Liver (tissue), 3 donors: ENCODE measurements at regions not wholly inside any gene's neighbourhood (a gene's known extent, or its start where the extent isn't known, plus 50 kb on each side); places are given as distances from the start of the nearest gene placed in this dataset.

Experiments
- EGR1 ChIP-seq, 2 donors: IDR thresholded peaks; 2 replicates each; pipeline ENCODE4 v1.6.1; 2016 to 2018; ENCODE audit warnings: antibody characterized with exemption in 2 of 2, low read depth in 2 of 2
- HNF4A ChIP-seq, 2 donors: conservative IDR thresholded peaks; 2 replicates each; pipeline ENCODE4 v1.6.1; 2016; ENCODE audit warnings: antibody characterized with exemption in 2 of 2, mild to moderate bottlenecking in 2 of 2
- NR2F2 ChIP-seq: IDR thresholded peaks from 2 replicates; pipeline ENCODE4 v1.6.1; 2016; ENCODE audit warnings: antibody characterized with exemption
- RAD21 ChIP-seq, 2 donors: IDR thresholded peaks; 2 replicates each; pipeline ENCODE4 v1.6.1; 2016; ENCODE audit warnings: antibody characterized with exemption in 2 of 2, mild to moderate bottlenecking in 2 of 2
- RXRA ChIP-seq, 2 donors: IDR thresholded peaks; 2 replicates each; pipeline ENCODE4 v1.6.1; 2017 to 2018; ENCODE audit warnings: antibody characterized with exemption in 2 of 2, mild to moderate bottlenecking in 1 of 2
- SP1 ChIP-seq: IDR thresholded peaks from 2 replicates; pipeline ENCODE4 v1.6.1; 2018; ENCODE audit warnings: antibody characterized with exemption, mild to moderate bottlenecking
- TAF1 ChIP-seq: conservative IDR thresholded peaks from 2 replicates; pipeline ENCODE4 v1.6.1; 2016; ENCODE audit warnings: antibody characterized with exemption, mild to moderate bottlenecking
- YY1 ChIP-seq: IDR thresholded peaks from 2 replicates; pipeline ENCODE4 v1.6.1; 2016; ENCODE audit warnings: antibody characterized with exemption, mild to moderate bottlenecking
- TF ChIP-seq, protein P1 (sequence below): IDR thresholded peaks from 2 replicates; pipeline ENCODE4 v1.6.1; 2016; ENCODE audit warnings: antibody characterized with exemption
- TF ChIP-seq, protein P2 (sequence below): fragments of 150-350 bp; IDR thresholded peaks from 2 replicates; pipeline ENCODE4 v1.5.1; 2017; ENCODE audit warnings: improper control_type of control experiment, low read depth, low read length; ENCODE audit not compliant: missing input control
- TF ChIP-seq, protein P3 (sequence below): IDR thresholded peaks from 2 replicates; pipeline ENCODE4 v1.6.1; 2016; ENCODE audit warnings: antibody characterized with exemption
- TF ChIP-seq, protein P4 (sequence below): IDR thresholded peaks from 2 replicates; pipeline ENCODE4 v1.6.1; 2016; ENCODE audit warnings: antibody characterized with exemption, mild to moderate bottlenecking
- TF ChIP-seq, protein P5 (sequence below): IDR thresholded peaks from 2 replicates; pipeline ENCODE4 v1.6.1; 2016; ENCODE audit warnings: antibody characterized with exemption
- donor health status: healthy.
- donor health status: healthy.

DNA sequence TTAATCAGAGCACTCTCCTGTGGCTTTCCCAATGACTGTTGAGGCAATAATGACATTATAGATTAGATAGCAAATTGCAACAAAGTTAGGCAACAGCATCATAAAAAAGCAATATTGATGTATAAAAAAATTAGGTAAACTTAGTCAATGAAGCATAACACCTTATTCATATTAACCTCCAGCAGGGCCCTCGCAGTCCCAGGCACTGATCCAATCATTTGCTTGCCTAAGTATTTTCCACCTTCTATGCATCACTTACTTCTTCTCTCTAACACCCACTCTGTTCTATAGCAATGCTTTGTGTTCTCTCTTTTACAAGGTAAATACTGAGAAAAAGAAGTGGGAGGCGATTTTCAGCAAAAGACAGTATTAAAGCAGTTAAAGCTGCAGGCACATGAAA, 833.5 kb upstream of the ADGRL3 start:
- TF ChIP-seq, protein P1, sequence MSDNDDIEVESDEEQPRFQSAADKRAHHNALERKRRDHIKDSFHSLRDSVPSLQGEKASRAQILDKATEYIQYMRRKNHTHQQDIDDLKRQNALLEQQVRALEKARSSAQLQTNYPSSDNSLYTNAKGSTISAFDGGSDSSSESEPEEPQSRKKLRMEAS: no peak
- TF ChIP-seq RXRA (IDR thresholded peaks at IDR 0.05) (no peak), YY1 (no peak), TAF1 (no peak), SP1 (no peak), RAD21 (IDR thresholded peaks at IDR 0.05) (no peak), EGR1 (IDR thresholded peaks at IDR 0.05; ENCODE audit: low read depth in 2 of 2) (no peak), HNF4A (conservative IDR thresholded peaks at IDR 0.05) (no peak), NR2F2 (no peak)
- TF ChIP-seq, protein P2, sequence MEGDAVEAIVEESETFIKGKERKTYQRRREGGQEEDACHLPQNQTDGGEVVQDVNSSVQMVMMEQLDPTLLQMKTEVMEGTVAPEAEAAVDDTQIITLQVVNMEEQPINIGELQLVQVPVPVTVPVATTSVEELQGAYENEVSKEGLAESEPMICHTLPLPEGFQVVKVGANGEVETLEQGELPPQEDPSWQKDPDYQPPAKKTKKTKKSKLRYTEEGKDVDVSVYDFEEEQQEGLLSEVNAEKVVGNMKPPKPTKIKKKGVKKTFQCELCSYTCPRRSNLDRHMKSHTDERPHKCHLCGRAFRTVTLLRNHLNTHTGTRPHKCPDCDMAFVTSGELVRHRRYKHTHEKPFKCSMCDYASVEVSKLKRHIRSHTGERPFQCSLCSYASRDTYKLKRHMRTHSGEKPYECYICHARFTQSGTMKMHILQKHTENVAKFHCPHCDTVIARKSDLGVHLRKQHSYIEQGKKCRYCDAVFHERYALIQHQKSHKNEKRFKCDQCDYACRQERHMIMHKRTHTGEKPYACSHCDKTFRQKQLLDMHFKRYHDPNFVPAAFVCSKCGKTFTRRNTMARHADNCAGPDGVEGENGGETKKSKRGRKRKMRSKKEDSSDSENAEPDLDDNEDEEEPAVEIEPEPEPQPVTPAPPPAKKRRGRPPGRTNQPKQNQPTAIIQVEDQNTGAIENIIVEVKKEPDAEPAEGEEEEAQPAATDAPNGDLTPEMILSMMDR: no peak
- TF ChIP-seq, protein P3, sequence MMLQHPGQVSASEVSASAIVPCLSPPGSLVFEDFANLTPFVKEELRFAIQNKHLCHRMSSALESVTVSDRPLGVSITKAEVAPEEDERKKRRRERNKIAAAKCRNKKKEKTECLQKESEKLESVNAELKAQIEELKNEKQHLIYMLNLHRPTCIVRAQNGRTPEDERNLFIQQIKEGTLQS: no peak
- TF ChIP-seq, protein P4, sequence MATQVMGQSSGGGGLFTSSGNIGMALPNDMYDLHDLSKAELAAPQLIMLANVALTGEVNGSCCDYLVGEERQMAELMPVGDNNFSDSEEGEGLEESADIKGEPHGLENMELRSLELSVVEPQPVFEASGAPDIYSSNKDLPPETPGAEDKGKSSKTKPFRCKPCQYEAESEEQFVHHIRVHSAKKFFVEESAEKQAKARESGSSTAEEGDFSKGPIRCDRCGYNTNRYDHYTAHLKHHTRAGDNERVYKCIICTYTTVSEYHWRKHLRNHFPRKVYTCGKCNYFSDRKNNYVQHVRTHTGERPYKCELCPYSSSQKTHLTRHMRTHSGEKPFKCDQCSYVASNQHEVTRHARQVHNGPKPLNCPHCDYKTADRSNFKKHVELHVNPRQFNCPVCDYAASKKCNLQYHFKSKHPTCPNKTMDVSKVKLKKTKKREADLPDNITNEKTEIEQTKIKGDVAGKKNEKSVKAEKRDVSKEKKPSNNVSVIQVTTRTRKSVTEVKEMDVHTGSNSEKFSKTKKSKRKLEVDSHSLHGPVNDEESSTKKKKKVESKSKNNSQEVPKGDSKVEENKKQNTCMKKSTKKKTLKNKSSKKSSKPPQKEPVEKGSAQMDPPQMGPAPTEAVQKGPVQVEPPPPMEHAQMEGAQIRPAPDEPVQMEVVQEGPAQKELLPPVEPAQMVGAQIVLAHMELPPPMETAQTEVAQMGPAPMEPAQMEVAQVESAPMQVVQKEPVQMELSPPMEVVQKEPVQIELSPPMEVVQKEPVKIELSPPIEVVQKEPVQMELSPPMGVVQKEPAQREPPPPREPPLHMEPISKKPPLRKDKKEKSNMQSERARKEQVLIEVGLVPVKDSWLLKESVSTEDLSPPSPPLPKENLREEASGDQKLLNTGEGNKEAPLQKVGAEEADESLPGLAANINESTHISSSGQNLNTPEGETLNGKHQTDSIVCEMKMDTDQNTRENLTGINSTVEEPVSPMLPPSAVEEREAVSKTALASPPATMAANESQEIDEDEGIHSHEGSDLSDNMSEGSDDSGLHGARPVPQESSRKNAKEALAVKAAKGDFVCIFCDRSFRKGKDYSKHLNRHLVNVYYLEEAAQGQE: no peak
- TF ChIP-seq, protein P5, sequence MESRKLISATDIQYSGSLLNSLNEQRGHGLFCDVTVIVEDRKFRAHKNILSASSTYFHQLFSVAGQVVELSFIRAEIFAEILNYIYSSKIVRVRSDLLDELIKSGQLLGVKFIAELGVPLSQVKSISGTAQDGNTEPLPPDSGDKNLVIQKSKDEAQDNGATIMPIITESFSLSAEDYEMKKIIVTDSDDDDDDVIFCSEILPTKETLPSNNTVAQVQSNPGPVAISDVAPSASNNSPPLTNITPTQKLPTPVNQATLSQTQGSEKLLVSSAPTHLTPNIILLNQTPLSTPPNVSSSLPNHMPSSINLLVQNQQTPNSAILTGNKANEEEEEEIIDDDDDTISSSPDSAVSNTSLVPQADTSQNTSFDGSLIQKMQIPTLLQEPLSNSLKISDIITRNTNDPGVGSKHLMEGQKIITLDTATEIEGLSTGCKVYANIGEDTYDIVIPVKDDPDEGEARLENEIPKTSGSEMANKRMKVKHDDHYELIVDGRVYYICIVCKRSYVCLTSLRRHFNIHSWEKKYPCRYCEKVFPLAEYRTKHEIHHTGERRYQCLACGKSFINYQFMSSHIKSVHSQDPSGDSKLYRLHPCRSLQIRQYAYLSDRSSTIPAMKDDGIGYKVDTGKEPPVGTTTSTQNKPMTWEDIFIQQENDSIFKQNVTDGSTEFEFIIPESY: no peak
